ENCODE measurements at regions not wholly inside any gene's neighbourhood (a gene's known extent, or its start where the extent isn't known, plus 50 kb on each side); places are given as distances from the start of the nearest gene placed in this dataset.

- TF ChIP-seq BCL11A (IDR thresholded peaks at IDR 0.05; ENCODE audit: low read depth in 2 of 2, low read length in 2 of 2) (no peak), GTF2F1 (IDR thresholded peaks at IDR 0.05; ENCODE audit: borderline replicate concordance, low read depth, low read length) (no peak)
These were observed 254.2 kb upstream of the MEF2C start (continued) for GRCh38 chr5:89137148-89137547.
